ENCODE measurements at regions not wholly inside any gene's neighbourhood (a gene's known extent, or its start where the extent isn't known, plus 50 kb on each side); places are given as distances from the start of the nearest gene placed in this dataset.

DNA sequence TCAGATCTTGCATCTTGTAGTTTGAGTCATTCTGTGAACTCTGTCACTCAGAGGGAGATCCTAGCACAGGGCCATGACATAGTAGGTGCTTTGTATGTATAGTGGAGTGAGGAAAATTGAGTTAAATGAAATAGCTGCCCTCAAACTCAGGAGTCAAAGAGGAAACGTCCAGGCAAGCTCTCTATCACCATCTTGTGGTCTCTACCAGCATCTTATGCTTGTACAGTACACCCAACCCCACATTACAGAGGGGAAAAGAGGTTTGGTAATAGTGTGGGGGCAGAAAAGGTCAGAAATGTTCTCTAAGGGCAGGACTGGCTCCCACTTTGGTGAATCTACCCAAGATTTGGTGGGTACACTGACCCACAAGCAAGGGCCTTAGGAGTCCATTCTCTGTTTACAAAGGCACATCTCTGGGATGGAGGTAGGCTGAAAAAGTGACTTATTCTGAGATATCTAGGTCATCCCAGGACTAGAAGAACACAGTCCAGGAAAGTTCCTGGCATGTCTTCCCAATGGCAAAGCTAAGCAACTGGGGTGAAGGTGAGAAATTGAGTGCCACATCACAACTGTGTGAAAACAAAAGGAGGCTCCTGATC is 131.8 kb downstream of the OR13H1 start:
- TF ChIP-seq, protein P1, sequence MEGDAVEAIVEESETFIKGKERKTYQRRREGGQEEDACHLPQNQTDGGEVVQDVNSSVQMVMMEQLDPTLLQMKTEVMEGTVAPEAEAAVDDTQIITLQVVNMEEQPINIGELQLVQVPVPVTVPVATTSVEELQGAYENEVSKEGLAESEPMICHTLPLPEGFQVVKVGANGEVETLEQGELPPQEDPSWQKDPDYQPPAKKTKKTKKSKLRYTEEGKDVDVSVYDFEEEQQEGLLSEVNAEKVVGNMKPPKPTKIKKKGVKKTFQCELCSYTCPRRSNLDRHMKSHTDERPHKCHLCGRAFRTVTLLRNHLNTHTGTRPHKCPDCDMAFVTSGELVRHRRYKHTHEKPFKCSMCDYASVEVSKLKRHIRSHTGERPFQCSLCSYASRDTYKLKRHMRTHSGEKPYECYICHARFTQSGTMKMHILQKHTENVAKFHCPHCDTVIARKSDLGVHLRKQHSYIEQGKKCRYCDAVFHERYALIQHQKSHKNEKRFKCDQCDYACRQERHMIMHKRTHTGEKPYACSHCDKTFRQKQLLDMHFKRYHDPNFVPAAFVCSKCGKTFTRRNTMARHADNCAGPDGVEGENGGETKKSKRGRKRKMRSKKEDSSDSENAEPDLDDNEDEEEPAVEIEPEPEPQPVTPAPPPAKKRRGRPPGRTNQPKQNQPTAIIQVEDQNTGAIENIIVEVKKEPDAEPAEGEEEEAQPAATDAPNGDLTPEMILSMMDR (IDR thresholded peaks at IDR 0.05): peak; percentile 56
- TF ChIP-seq MAFK (IDR thresholded peaks at IDR 0.05; ENCODE audit: partially characterized antibody): no peak
- TF ChIP-seq KDM5A (IDR thresholded peaks at IDR 0.05): no peak
- TF ChIP-seq RCOR1 (IDR thresholded peaks at IDR 0.05; ENCODE audit: low read depth, low read length): no peak
- peak; percentile 51 to 65 for TF ChIP-seq RAD21 (conservative IDR thresholded peaks at IDR 0.05 in 1 of 2, IDR thresholded peaks at IDR 0.05 in 1 of 2)
- TF ChIP-seq MAZ (IDR thresholded peaks at IDR 0.05; ENCODE audit: borderline replicate concordance, low read depth, low read length): no peak
- no peak for TF ChIP-seq ESRRA (IDR thresholded peaks at IDR 0.05; ENCODE audit: borderline replicate concordance, low read length)
- no peak for TF ChIP-seq USF2 (IDR thresholded peaks at IDR 0.05)

Data from A549 (cell line).